ENCODE measurements at regions not wholly inside any gene's neighbourhood (a gene's known extent, or its start where the extent isn't known, plus 50 kb on each side); places are given as distances from the start of the nearest gene placed in this dataset.

GRCh38 chr7:80054356-80054755 is 80.3 kb upstream of the GNAI1 start:
- DNase-seq = no peak
- Mint-ChIP-seq H3K27ac (no peak overlapping the region), H3K9me3 (ENCODE audit: insufficient read depth) (no peaks in the 10 kb centered on the region), H3K4me3 (no peak overlapping the region), H3K4me1 (no peaks in the 10 kb centered on the region), H3K27me3 (no peaks in the 10 kb centered on the region)
- no peaks in the 10 kb centered on the region for H4K20me1 ChIP-seq (ENCODE audit: control insufficient read depth, insufficient read depth, low read length, poor library complexity, severe bottlenecking)
- H3K27ac ChIP-seq (ENCODE audit: low read length in 2 of 2) = no peak overlapping the region
- no peaks in the 10 kb centered on the region for H3K36me3 ChIP-seq (replicated peaks in 1 of 2; ENCODE audit: control extremely low read depth in 1 of 2, control insufficient read depth in 1 of 2, extremely low read depth in 1 of 2, insufficient read depth in 2 of 2, low read length in 1 of 2)
- no CpG with 5 or more reads among the region's 2 CpGs for WGBS (ENCODE audit: insufficient coverage)
- no peak for ATAC-seq (ENCODE audit: low read depth)
- no peaks in the 10 kb centered on the region for H3K4me1 ChIP-seq (ENCODE audit: control insufficient read depth in 2 of 2, insufficient read depth in 2 of 2, low read length in 2 of 2)
- no peaks in the 10 kb centered on the region for H3K27me3 ChIP-seq (replicated peaks in 1 of 4; ENCODE audit: control extremely low read depth in 1 of 4, control insufficient read depth in 3 of 4, insufficient read depth in 4 of 4, low read length in 3 of 4)
- TF ChIP-seq EZH2 (IDR thresholded peaks at IDR 0.05; ENCODE audit: borderline replicate concordance, insufficient read depth, low read depth, low read length, poor library complexity, severe bottlenecking) = no peak
- no peak for TF ChIP-seq CTCF (IDR thresholded peaks at IDR 0.05)
- no peak overlapping the region for H2AFZ ChIP-seq (ENCODE audit: insufficient read depth, low read depth, low read length, poor library complexity, severe bottlenecking)
- H3K4me3 ChIP-seq (ENCODE audit: control extremely low read depth in 1 of 5, extremely low read depth in 1 of 5, insufficient read depth in 1 of 5, low read depth in 2 of 5, low read length in 4 of 5) = no peak overlapping the region
- H3K9ac ChIP-seq (ENCODE audit: low read length) = no peak overlapping the region
- CTCF ChIA-PET = no interaction called here
- H3K4me2 ChIP-seq (replicated peaks; ENCODE audit: low read depth, low read length, poor library complexity, severe bottlenecking) = no peak overlapping the region
- H3K9me3 ChIP-seq (ENCODE audit: control extremely low read depth in 1 of 3, control insufficient read depth in 2 of 3, insufficient read depth in 1 of 3, low read length in 2 of 3) = no peaks in the 10 kb centered on the region
- intact Hi-C loops (cut with micrococcal nuclease) = no loop called here
- POLR2A ChIA-PET = no interaction called here
- no peaks in the 10 kb centered on the region for H3K79me2 ChIP-seq (ENCODE audit: control insufficient read depth, insufficient read depth, low read length)

- TF ChIP-seq CTCF (IDR thresholded peaks at IDR 0.05) = no peak
- TF ChIP-seq EZH2 (IDR thresholded peaks at IDR 0.05; ENCODE audit: borderline replicate concordance, insufficient read depth, low read depth, low read length, poor library complexity, severe bottlenecking) = no peak
- Histone ChIP-seq H3K36me3 (replicated peaks in 1 of 2; ENCODE audit: control extremely low read depth in 1 of 2, control insufficient read depth in 1 of 2, extremely low read depth in 1 of 2, insufficient read depth in 2 of 2, low read length in 1 of 2) (no peaks in the 10 kb centered on the region), H3K9me3 (ENCODE audit: control extremely low read depth in 1 of 3, control insufficient read depth in 2 of 3, insufficient read depth in 1 of 3, low read length in 2 of 3) (no peaks in the 10 kb centered on the region), H3K4me1 (ENCODE audit: control insufficient read depth in 2 of 2, insufficient read depth in 2 of 2, low read length in 2 of 2) (no peaks in the 10 kb centered on the region), H3K27ac (ENCODE audit: low read length in 2 of 2) (no peak overlapping the region), H3K4me2 (replicated peaks; ENCODE audit: low read depth, low read length, poor library complexity, severe bottlenecking) (no peak overlapping the region), H3K4me3 (ENCODE audit: control extremely low read depth in 1 of 5, extremely low read depth in 1 of 5, insufficient read depth in 1 of 5, low read depth in 2 of 5, low read length in 4 of 5) (no peak overlapping the region), H4K20me1 (ENCODE audit: control insufficient read depth, insufficient read depth, low read length, poor library complexity, severe bottlenecking) (no peaks in the 10 kb centered on the region), H3K79me2 (ENCODE audit: control insufficient read depth, insufficient read depth, low read length) (no peaks in the 10 kb centered on the region), H3K9ac (ENCODE audit: low read length) (no peak overlapping the region), H3K27me3 (replicated peaks in 1 of 4; ENCODE audit: control extremely low read depth in 1 of 4, control insufficient read depth in 3 of 4, insufficient read depth in 4 of 4, low read length in 3 of 4) (no peaks in the 10 kb centered on the region), H2AFZ (ENCODE audit: insufficient read depth, low read depth, low read length, poor library complexity, severe bottlenecking) (no peak overlapping the region)
- ATAC-seq (ENCODE audit: low read depth) = no peak
- intact Hi-C loops (cut with micrococcal nuclease) = no loop called here
- no CpG with 5 or more reads among the region's 2 CpGs for WGBS (ENCODE audit: insufficient coverage)
- H3K27me3 Mint-ChIP-seq = no peaks in the 10 kb centered on the region
- H3K4me3 Mint-ChIP-seq = no peak overlapping the region
- no peak overlapping the region for H3K27ac Mint-ChIP-seq
- H3K4me1 Mint-ChIP-seq = no peaks in the 10 kb centered on the region
- CTCF ChIA-PET = no interaction called here
- DNase-seq = no peak
- POLR2A ChIA-PET = no interaction called here
- no peaks in the 10 kb centered on the region for H3K9me3 Mint-ChIP-seq (ENCODE audit: insufficient read depth)
These were observed 81.5 kb upstream of the GNAI1 start for GRCh38 chr7:80053124-80053523.

Data from B cell (primary cell).